Fibroblast of skin of back (primary cell): ENCODE measurements at regions not wholly inside any gene's neighbourhood (a gene's known extent, or its start where the extent isn't known, plus 50 kb on each side); places are given as distances from the start of the nearest gene placed in this dataset.

Experiments used
- DNase-seq: peaks from one replicate; pipeline ENCODE4 v3.0.0-alpha.2; 2013

GRCh38 chr16:26905336-26905735, 161.4 kb upstream of the C16orf82 start:
- peak; percentile 1 for DNase-seq

- DNase-seq: no peak
Measured at GRCh38 chr16:26909623-26910022, 157.1 kb upstream of the C16orf82 start.

GRCh38 chr16:26911436-26911835, 155.3 kb upstream of the C16orf82 start:
- DNase-seq: no peak

GRCh38 chr16:26913851-26914250, 152.9 kb upstream of the C16orf82 start:
- no peak for DNase-seq

- no peak for DNase-seq
Measured at GRCh38 chr16:26930786-26931581, 135.7 kb upstream of the C16orf82 start.

- no peak for DNase-seq
Measured at GRCh38 chr16:26950636-26951035, 116.1 kb upstream of the C16orf82 start.

- no peak for DNase-seq
Measured at GRCh38 chr16:26951950-26952349, 114.8 kb upstream of the C16orf82 start.

- DNase-seq: no peak
Measured at GRCh38 chr16:26952411-26952810, 114.3 kb upstream of the C16orf82 start.

- no peak for DNase-seq
Measured at GRCh38 chr16:26957283-26957859, 109.4 kb upstream of the C16orf82 start.

GRCh38 chr16:26959416-26960009, 107.2 kb upstream of the C16orf82 start:
- no peak for DNase-seq

- no peak for DNase-seq
Measured at GRCh38 chr16:26961459-26961858, 105.3 kb upstream of the C16orf82 start.

- no peak for DNase-seq
Measured at GRCh38 chr16:26963109-26963508, 103.6 kb upstream of the C16orf82 start.

- no peak for DNase-seq
Measured at GRCh38 chr16:26969589-26970231, 97.0 kb upstream of the C16orf82 start.

- DNase-seq: no peak
Measured at GRCh38 chr16:26970292-26970691, 96.4 kb upstream of the C16orf82 start.

GRCh38 chr16:26976873-26977272, 89.9 kb upstream of the C16orf82 start:
- no peak for DNase-seq

GRCh38 chr16:26981266-26981938, 85.3 kb upstream of the C16orf82 start:
- peak; percentile 34 for DNase-seq

- no peak for DNase-seq
Measured at GRCh38 chr16:26982422-26982821, 84.3 kb upstream of the C16orf82 start.

GRCh38 chr16:26983426-26983825, 83.3 kb upstream of the C16orf82 start:
- DNase-seq: peak; percentile 37

GRCh38 chr16:26985100-26986065, 81.3 kb upstream of the C16orf82 start:
- DNase-seq: no peak

GRCh38 chr16:26987597-26988010, 79.1 kb upstream of the C16orf82 start:
- DNase-seq: peak; percentile 42

GRCh38 chr16:26988186-26988585, 78.5 kb upstream of the C16orf82 start:
- no peak for DNase-seq
